C4-2B (cell line): ENCODE measurements at regions not wholly inside any gene's neighbourhood (a gene's known extent, or its start where the extent isn't known, plus 50 kb on each side); places are given as distances from the start of the nearest gene placed in this dataset.

Experiments
- ZFX ChIP-seq: fragments of 450-650 bp; IDR thresholded peaks from 2 replicates; pipeline ENCODE4 v1.6.1; 2017
- TF ChIP-seq, protein P1 (sequence below): fragments of 450-650 bp; conservative IDR thresholded peaks from 2 replicates; pipeline ENCODE4 v1.5.1; 2017; ENCODE audit warnings: mild to moderate bottlenecking

DNA sequence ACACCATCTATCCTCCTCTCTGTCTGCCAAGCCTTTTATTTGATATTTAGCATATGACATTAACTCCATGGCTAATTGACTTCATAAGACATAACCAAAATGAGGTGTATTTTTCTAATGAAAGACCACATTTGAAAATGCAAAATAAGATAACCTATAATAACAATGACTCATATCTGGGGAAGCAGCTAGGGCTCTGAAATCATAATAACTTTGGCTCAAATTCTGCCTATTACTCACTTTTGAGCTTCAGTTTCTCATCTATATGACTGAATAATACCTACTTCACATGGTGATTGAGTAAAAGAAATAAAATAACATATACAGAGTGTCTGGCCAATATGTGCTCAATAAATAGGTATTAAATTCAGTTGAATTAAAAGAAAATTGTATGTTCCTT, 1419.8 kb upstream of the TENM4 start:
- TF ChIP-seq, protein P1, sequence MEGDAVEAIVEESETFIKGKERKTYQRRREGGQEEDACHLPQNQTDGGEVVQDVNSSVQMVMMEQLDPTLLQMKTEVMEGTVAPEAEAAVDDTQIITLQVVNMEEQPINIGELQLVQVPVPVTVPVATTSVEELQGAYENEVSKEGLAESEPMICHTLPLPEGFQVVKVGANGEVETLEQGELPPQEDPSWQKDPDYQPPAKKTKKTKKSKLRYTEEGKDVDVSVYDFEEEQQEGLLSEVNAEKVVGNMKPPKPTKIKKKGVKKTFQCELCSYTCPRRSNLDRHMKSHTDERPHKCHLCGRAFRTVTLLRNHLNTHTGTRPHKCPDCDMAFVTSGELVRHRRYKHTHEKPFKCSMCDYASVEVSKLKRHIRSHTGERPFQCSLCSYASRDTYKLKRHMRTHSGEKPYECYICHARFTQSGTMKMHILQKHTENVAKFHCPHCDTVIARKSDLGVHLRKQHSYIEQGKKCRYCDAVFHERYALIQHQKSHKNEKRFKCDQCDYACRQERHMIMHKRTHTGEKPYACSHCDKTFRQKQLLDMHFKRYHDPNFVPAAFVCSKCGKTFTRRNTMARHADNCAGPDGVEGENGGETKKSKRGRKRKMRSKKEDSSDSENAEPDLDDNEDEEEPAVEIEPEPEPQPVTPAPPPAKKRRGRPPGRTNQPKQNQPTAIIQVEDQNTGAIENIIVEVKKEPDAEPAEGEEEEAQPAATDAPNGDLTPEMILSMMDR: no peak
- TF ChIP-seq ZFX: no peak
